Stomach (tissue), 4 donors: ENCODE measurements at regions not wholly inside any gene's neighbourhood (a gene's known extent, or its start where the extent isn't known, plus 50 kb on each side); places are given as distances from the start of the nearest gene placed in this dataset.

Experiments used
- POLR2A ChIP-seq, 4 donors: fragments of 450-650 bp; IDR thresholded peaks; one replicate each; pipeline ENCODE4 v1.6.1; 2016; ENCODE audit warnings: antibody characterized with exemption in 4 of 4, control low read depth in 2 of 4, mild to moderate bottlenecking in 1 of 4, moderate library complexity in 1 of 4
- TF ChIP-seq, protein P1 (sequence below), 7 experiments: fragments of 450-650 bp in 4 of 7; fragments of 200-600 bp in 3 of 7; sonication (generic) in 3 of 7; IDR thresholded peaks; one replicate each; pipeline ENCODE4 v1.5.1; 2016 to 2019; ENCODE audit warnings: antibody characterized with exemption in 7 of 7, control low read depth in 2 of 7, mild to moderate bottlenecking in 1 of 7

DNA sequence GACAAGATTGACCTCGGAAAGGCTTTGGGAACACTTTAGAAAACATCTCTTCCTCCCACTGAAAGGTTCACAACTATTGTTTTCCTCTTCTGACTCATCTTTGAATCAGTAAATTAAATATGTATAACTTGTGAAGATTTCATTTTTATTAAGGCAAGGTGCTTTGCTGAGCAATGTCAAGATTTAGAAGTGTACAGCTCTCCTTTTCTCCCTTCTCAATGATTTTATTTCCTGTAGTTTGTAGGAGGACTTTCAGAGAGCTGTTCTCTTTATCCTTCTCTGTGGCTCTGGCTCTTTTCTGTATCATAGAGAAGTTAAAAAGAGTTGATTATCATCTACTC is 594.2 kb downstream of the METTL15 start:
- TF ChIP-seq, protein P1, sequence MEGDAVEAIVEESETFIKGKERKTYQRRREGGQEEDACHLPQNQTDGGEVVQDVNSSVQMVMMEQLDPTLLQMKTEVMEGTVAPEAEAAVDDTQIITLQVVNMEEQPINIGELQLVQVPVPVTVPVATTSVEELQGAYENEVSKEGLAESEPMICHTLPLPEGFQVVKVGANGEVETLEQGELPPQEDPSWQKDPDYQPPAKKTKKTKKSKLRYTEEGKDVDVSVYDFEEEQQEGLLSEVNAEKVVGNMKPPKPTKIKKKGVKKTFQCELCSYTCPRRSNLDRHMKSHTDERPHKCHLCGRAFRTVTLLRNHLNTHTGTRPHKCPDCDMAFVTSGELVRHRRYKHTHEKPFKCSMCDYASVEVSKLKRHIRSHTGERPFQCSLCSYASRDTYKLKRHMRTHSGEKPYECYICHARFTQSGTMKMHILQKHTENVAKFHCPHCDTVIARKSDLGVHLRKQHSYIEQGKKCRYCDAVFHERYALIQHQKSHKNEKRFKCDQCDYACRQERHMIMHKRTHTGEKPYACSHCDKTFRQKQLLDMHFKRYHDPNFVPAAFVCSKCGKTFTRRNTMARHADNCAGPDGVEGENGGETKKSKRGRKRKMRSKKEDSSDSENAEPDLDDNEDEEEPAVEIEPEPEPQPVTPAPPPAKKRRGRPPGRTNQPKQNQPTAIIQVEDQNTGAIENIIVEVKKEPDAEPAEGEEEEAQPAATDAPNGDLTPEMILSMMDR (IDR thresholded peaks at IDR 0.05), result no peak
- TF ChIP-seq POLR2A (IDR thresholded peaks at IDR 0.05), result no peak
